GM12891 (cell line): ENCODE measurements at regions not wholly inside any gene's neighbourhood (a gene's known extent, or its start where the extent isn't known, plus 50 kb on each side); places are given as distances from the start of the nearest gene placed in this dataset.

Experiments used
- PAX5 ChIP-seq: IDR thresholded peaks from 2 replicates; pipeline ENCODE4 v1.6.1; 2011; ENCODE audit warnings: low read length, moderate library complexity, mild to moderate bottlenecking; ENCODE audit not compliant: insufficient read depth, severe bottlenecking
- POLR2A ChIP-seq: IDR thresholded peaks from 2 replicates; pipeline ENCODE4 v1.6.1; 2011; ENCODE audit warnings: low read depth, low read length, control low read depth
- POLR2AphosphoS5 ChIP-seq: IDR thresholded peaks from 2 replicates; pipeline ENCODE4 v1.6.1; 2011; ENCODE audit warnings: low read depth, low read length, control low read depth
- SPI1 ChIP-seq: IDR thresholded peaks from 2 replicates; pipeline ENCODE4 v1.6.1; 2011; ENCODE audit warnings: low read depth, low read length, control low read depth

- no peak for TF ChIP-seq POLR2A
- no peak for TF ChIP-seq POLR2AphosphoS5
- no peak for TF ChIP-seq PAX5
- no peak for TF ChIP-seq SPI1
Observed at GRCh38 chr4:165758086-165758485, 115.0 kb upstream of the TLL1 start.
